ENCODE measurements at regions not wholly inside any gene's neighbourhood (a gene's known extent, or its start where the extent isn't known, plus 50 kb on each side); places are given as distances from the start of the nearest gene placed in this dataset.
A peak's percentile ranks its signal among the peaks of the same experiment; 100 is the strongest.

DNA sequence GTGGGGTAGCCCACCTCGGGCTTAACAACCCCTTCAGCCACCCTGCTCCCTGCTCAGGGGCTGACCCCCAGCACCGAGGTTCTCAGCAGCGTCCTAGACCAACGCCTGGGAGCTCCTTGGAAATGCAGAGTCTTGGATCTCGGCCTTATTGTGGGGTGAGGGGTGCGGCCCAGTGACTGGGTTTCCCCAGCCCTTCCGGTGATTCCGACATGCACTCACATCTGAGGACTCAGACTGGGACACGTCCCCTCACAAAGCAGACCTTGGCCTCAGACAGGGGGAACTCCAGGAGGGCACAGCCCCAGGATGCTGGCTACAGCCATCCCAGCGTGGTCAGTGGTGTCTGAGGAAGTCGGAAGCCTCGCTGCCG lies 117.7 kb downstream of the RFLNA start:
- TF ChIP-seq, protein P1, sequence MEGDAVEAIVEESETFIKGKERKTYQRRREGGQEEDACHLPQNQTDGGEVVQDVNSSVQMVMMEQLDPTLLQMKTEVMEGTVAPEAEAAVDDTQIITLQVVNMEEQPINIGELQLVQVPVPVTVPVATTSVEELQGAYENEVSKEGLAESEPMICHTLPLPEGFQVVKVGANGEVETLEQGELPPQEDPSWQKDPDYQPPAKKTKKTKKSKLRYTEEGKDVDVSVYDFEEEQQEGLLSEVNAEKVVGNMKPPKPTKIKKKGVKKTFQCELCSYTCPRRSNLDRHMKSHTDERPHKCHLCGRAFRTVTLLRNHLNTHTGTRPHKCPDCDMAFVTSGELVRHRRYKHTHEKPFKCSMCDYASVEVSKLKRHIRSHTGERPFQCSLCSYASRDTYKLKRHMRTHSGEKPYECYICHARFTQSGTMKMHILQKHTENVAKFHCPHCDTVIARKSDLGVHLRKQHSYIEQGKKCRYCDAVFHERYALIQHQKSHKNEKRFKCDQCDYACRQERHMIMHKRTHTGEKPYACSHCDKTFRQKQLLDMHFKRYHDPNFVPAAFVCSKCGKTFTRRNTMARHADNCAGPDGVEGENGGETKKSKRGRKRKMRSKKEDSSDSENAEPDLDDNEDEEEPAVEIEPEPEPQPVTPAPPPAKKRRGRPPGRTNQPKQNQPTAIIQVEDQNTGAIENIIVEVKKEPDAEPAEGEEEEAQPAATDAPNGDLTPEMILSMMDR (IDR thresholded peaks at IDR 0.05) = no peak
- no peak for TF ChIP-seq POLR2A (IDR thresholded peaks at IDR 0.05)

DNA sequence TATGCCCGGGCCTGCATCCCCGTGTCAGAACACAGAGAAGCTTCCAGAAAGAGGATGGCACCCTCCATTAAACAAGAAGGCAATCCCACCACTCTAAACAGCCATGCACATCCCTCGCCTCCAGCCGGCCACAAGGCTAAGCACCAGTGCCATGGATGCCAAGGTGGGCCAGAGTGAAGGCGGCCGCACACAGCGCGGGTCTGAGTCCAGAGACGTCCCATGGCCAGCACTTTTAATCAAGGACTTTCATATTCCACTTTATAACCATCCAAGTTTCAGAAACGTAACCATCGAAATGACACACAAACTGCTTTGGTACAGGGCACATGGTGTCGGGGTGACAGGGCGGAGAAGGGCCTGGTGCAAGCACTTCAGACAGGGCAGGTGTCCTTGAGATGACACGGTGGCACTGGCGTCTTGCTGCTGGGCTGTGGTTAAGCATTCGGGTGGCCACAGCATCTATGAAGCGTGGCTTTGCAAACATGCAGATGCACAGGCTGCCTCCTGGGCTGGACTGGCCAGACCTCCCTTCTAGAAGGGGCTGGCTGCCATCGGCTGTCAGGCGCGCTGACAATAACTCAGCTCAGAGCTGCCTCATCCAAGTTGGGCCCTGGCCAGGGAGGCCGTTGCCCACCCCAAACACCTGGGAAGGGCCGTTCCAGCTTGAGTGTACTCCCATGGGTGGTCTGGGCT lies 117.2 kb downstream of the RFLNA start:
- no peak for TF ChIP-seq POLR2A (IDR thresholded peaks at IDR 0.05)
- TF ChIP-seq, protein P1 (IDR thresholded peaks at IDR 0.05) = no peak
- H3K36me3 ChIP-seq (ENCODE audit: low read depth, missing control alignments) = no peaks in the 10 kb centered on the region
- no peak overlapping the region for H3K4me3 ChIP-seq
- 59 to 78% methylated on average over 16 to 22 of the region's 22 CpGs for WGBS, 2 donors
- intact Hi-C loops (cut with DNase I; ENCODE audit: low total_unique reads) = no loop called here
- no peaks in the 10 kb centered on the region for H3K27me3 ChIP-seq
- peak overlapping the region in 1 of 2 donors; percentile 31 for H3K27ac ChIP-seq
- H3K9me3 ChIP-seq = no peaks in the 10 kb centered on the region
- H3K4me1 ChIP-seq = peaks cover 42% of the 10 kb centered on the region
- no peak for DNase-seq

More for the DNA sequence above, 117.7 kb downstream of the RFLNA start:
- no peak for DNase-seq
- Histone ChIP-seq H3K4me1 (peaks cover 42% of the 10 kb centered on the region), H3K9me3 (no peaks in the 10 kb centered on the region), H3K27me3 (no peaks in the 10 kb centered on the region), H3K27ac (peak overlapping the region in 1 of 2 donors; percentile 31), H3K36me3 (ENCODE audit: low read depth, missing control alignments) (no peaks in the 10 kb centered on the region), H3K4me3 (no peak overlapping the region)
- intact Hi-C loops (cut with DNase I; ENCODE audit: low total_unique reads) = no loop called here
- 53 to 83% methylated on average over 12 to 13 of the region's 13 CpGs for WGBS, 2 donors

DNA sequence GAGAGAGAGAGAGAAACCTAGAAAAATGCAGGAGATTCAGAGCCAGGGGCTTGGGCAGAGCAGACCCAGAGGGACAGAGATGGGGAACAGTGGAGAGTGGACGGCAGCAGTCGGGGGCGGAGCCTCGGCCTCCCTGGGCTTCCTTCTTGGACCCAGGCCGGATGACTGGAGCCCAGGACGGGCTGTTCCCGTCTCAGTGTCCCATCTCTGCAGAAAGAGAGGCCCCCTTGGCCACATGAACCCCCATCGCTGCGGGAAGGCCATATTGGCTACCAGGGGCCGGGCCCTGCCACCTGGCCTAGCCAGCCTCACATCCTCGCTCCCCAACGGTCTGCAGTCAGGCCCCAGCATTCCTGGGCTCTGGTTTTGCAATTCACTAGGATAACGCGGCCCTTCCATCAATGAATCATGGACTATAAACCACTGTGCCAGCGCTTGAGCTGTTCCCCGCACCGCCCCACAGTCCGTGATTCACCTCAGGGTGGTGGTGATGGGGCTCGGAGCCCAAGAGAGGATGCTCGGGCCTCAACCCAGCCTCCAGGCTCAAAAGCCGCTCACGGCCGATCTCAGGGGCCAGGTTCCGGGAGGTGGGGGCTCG lies 116.5 kb downstream of the RFLNA start:
- Histone ChIP-seq H3K4me3 (no peak overlapping the region), H3K27me3 (no peaks in the 10 kb centered on the region), H3K9me3 (no peaks in the 10 kb centered on the region), H3K4me1 (peaks cover 42% of the 10 kb centered on the region), H3K27ac (peak overlapping the region; percentile 43 to 68), H3K36me3 (ENCODE audit: low read depth, missing control alignments) (no peaks in the 10 kb centered on the region)
- DNase-seq = peak; percentile 81
- WGBS, 2 donors = 22 to 59% methylated on average over 7 to 22 of the region's 25 CpGs
- no peak for TF ChIP-seq POLR2A (IDR thresholded peaks at IDR 0.05)
- TF ChIP-seq, protein P1 (IDR thresholded peaks at IDR 0.05) = no peak
- intact Hi-C loops (cut with DNase I; ENCODE audit: low total_unique reads) = no loop called here

DNA sequence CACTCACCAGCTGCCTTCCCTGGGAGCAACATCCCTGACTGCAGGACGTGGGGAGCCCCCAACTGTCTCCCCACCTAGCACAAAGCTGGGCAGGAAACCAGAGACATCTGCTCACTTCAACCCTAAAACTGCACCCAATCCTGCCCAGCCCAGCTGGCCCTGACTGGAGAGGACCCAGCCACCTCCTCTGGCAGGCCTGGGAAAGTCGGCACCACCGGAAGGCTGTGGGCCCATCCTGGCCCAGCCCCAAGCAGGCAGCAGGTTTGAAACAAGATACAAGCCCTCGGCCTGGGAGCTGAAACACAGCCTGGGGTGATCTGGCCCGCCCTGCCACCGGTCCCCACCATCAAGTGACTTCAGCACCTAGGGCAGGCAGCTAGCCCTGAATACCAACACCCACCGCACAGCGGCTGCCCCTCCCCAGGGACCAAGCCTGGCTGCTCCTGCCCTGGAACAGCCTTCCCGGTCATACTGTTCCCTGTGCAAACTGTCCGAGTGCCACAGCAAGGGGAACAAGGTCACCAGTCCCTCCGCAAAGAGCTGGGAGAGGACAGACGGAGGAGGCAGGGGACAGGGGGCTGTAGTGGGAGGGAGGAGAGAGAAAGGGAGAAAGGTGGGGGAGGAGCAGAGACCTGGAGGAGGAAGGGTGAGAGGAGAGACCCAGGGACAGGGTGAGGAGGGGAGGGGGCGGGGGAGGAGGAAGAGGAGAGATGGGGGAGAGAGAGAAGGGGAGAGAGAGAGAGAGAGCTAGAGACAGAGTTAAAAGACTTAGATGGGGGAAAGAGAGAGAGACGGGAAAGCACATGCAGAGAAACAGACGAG lies 115.7 kb downstream of the RFLNA start:
- H3K27me3 ChIP-seq = no peaks in the 10 kb centered on the region
- TF ChIP-seq, protein P1 (IDR thresholded peaks at IDR 0.05) = no peak
- no peak for TF ChIP-seq POLR2A (IDR thresholded peaks at IDR 0.05)
- intact Hi-C loops (cut with DNase I; ENCODE audit: low total_unique reads) = no loop called here
- no peak overlapping the region for H3K4me3 ChIP-seq
- peaks cover 42% of the 10 kb centered on the region for H3K4me1 ChIP-seq
- no peak for DNase-seq
- no peaks in the 10 kb centered on the region for H3K9me3 ChIP-seq
- H3K27ac ChIP-seq = peak overlapping the region; percentile 43 to 68
- WGBS, 2 donors = 40 to 53% methylated on average over 13 to 14 of the region's 15 CpGs
- no peaks in the 10 kb centered on the region for H3K36me3 ChIP-seq (ENCODE audit: low read depth, missing control alignments)
